ENCODE measurements at regions not wholly inside any gene's neighbourhood (a gene's known extent, or its start where the extent isn't known, plus 50 kb on each side); places are given as distances from the start of the nearest gene placed in this dataset.

GRCh38 chr3:74920721-74921350, 306.4 kb upstream of the CNTN3 start:
- Histone ChIP-seq H3K4me3 (ENCODE audit: low read depth in 1 of 3, low read length in 3 of 3) (no peak overlapping the region), H3K4me1 (ENCODE audit: control insufficient read depth in 4 of 4, insufficient read depth in 4 of 4, low read length in 3 of 4) (no peaks in the 10 kb centered on the region), H3K9me3 (ENCODE audit: control insufficient read depth in 4 of 4, low read length in 3 of 4) (no peaks in the 10 kb centered on the region), H3K9ac (ENCODE audit: low read depth in 1 of 2, low read length in 2 of 2) (no peak overlapping the region), H3K27me3 (ENCODE audit: control insufficient read depth in 4 of 4, insufficient read depth in 4 of 4, low read length in 3 of 4) (no peaks in the 10 kb centered on the region), H3K36me3 (ENCODE audit: control insufficient read depth in 4 of 4, insufficient read depth in 3 of 4, low read depth in 1 of 4, low read length in 3 of 4) (no peaks in the 10 kb centered on the region), H3K27ac (ENCODE audit: low read depth in 1 of 2, low read length in 2 of 2) (no peak overlapping the region)
- 65% methylated on average over 4 of the region's 4 CpGs for WGBS
- TF ChIP-seq MAX (IDR thresholded peaks at IDR 0.05) = no peak
- TF ChIP-seq, protein P1, sequence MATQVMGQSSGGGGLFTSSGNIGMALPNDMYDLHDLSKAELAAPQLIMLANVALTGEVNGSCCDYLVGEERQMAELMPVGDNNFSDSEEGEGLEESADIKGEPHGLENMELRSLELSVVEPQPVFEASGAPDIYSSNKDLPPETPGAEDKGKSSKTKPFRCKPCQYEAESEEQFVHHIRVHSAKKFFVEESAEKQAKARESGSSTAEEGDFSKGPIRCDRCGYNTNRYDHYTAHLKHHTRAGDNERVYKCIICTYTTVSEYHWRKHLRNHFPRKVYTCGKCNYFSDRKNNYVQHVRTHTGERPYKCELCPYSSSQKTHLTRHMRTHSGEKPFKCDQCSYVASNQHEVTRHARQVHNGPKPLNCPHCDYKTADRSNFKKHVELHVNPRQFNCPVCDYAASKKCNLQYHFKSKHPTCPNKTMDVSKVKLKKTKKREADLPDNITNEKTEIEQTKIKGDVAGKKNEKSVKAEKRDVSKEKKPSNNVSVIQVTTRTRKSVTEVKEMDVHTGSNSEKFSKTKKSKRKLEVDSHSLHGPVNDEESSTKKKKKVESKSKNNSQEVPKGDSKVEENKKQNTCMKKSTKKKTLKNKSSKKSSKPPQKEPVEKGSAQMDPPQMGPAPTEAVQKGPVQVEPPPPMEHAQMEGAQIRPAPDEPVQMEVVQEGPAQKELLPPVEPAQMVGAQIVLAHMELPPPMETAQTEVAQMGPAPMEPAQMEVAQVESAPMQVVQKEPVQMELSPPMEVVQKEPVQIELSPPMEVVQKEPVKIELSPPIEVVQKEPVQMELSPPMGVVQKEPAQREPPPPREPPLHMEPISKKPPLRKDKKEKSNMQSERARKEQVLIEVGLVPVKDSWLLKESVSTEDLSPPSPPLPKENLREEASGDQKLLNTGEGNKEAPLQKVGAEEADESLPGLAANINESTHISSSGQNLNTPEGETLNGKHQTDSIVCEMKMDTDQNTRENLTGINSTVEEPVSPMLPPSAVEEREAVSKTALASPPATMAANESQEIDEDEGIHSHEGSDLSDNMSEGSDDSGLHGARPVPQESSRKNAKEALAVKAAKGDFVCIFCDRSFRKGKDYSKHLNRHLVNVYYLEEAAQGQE (IDR thresholded peaks at IDR 0.05) = no peak
- DNase-seq (ENCODE audit: low spot score) = no peak

DNA sequence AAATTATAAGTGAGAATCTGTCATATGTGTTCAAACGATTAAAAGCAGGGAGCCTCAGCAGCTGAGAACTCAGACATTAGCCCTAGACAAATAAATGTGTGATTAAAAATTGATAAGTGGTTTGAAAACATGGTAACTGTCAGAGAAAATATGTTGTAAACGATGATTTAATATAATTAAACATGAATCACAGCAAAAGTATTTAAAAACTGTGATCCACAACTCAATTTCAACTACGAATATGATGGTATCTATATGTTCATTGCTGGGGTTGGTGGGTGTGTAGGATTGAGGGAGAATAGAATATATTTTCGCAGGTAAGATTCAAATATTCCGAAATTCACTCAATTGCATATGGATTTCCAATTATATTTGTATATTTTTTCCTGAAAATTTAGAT, 302.2 kb upstream of the CNTN3 start:
- no peak overlapping the region for H3K9ac ChIP-seq (ENCODE audit: low read depth in 1 of 2, low read length in 2 of 2)
- DNase-seq (ENCODE audit: low spot score) = no peak
- 54% methylated on average over 5 of the region's 5 CpGs for WGBS
- no peak for TF ChIP-seq TAF1 (conservative IDR thresholded peaks at IDR 0.05)
- TF ChIP-seq MAX (IDR thresholded peaks at IDR 0.05) = no peak
- TF ChIP-seq, protein P2, sequence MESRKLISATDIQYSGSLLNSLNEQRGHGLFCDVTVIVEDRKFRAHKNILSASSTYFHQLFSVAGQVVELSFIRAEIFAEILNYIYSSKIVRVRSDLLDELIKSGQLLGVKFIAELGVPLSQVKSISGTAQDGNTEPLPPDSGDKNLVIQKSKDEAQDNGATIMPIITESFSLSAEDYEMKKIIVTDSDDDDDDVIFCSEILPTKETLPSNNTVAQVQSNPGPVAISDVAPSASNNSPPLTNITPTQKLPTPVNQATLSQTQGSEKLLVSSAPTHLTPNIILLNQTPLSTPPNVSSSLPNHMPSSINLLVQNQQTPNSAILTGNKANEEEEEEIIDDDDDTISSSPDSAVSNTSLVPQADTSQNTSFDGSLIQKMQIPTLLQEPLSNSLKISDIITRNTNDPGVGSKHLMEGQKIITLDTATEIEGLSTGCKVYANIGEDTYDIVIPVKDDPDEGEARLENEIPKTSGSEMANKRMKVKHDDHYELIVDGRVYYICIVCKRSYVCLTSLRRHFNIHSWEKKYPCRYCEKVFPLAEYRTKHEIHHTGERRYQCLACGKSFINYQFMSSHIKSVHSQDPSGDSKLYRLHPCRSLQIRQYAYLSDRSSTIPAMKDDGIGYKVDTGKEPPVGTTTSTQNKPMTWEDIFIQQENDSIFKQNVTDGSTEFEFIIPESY (IDR thresholded peaks at IDR 0.05) = no peak
- no peak for TF ChIP-seq EGR1 (IDR thresholded peaks at IDR 0.05; ENCODE audit: low read depth in 2 of 2)
- TF ChIP-seq RXRA (IDR thresholded peaks at IDR 0.05) = no peak
- no peak for TF ChIP-seq RAD21 (IDR thresholded peaks at IDR 0.05)
- TF ChIP-seq NR2F2 (IDR thresholded peaks at IDR 0.05) = no peak
- TF ChIP-seq SP1 (IDR thresholded peaks at IDR 0.05) = no peak
- TF ChIP-seq, protein P3, sequence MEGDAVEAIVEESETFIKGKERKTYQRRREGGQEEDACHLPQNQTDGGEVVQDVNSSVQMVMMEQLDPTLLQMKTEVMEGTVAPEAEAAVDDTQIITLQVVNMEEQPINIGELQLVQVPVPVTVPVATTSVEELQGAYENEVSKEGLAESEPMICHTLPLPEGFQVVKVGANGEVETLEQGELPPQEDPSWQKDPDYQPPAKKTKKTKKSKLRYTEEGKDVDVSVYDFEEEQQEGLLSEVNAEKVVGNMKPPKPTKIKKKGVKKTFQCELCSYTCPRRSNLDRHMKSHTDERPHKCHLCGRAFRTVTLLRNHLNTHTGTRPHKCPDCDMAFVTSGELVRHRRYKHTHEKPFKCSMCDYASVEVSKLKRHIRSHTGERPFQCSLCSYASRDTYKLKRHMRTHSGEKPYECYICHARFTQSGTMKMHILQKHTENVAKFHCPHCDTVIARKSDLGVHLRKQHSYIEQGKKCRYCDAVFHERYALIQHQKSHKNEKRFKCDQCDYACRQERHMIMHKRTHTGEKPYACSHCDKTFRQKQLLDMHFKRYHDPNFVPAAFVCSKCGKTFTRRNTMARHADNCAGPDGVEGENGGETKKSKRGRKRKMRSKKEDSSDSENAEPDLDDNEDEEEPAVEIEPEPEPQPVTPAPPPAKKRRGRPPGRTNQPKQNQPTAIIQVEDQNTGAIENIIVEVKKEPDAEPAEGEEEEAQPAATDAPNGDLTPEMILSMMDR (IDR thresholded peaks at IDR 0.05; ENCODE audit: low read depth, low read length, missing input control) = no peak
- no peak for TF ChIP-seq FOXA2 (IDR thresholded peaks at IDR 0.05)
- TF ChIP-seq, protein P4, sequence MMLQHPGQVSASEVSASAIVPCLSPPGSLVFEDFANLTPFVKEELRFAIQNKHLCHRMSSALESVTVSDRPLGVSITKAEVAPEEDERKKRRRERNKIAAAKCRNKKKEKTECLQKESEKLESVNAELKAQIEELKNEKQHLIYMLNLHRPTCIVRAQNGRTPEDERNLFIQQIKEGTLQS (IDR thresholded peaks at IDR 0.05) = no peak
- TF ChIP-seq, protein P1 (IDR thresholded peaks at IDR 0.05) = no peak
- TF ChIP-seq YY1 (IDR thresholded peaks at IDR 0.05) = no peak
- no peak for TF ChIP-seq JUND (IDR thresholded peaks at IDR 0.05)
- no peak for TF ChIP-seq FOXA1 (IDR thresholded peaks at IDR 0.05)
- no peak for TF ChIP-seq HNF4A (conservative IDR thresholded peaks at IDR 0.05)
- no peak for TF ChIP-seq HNF4G (IDR thresholded peaks at IDR 0.05)
- no peak for TF ChIP-seq GABPA (IDR thresholded peaks at IDR 0.05 in 1 of 2, conservative IDR thresholded peaks at IDR 0.05 in 1 of 2)
- H3K4me3 ChIP-seq (ENCODE audit: low read depth in 1 of 3, low read length in 3 of 3) = no peak overlapping the region
- H3K4me1 ChIP-seq (ENCODE audit: control insufficient read depth in 4 of 4, insufficient read depth in 4 of 4, low read length in 3 of 4) = no peaks in the 10 kb centered on the region
- H3K27me3 ChIP-seq (ENCODE audit: control insufficient read depth in 4 of 4, insufficient read depth in 4 of 4, low read length in 3 of 4) = no peaks in the 10 kb centered on the region
- no peaks in the 10 kb centered on the region for H3K9me3 ChIP-seq (ENCODE audit: control insufficient read depth in 4 of 4, low read length in 3 of 4)
- no peaks in the 10 kb centered on the region for H3K36me3 ChIP-seq (ENCODE audit: control insufficient read depth in 4 of 4, insufficient read depth in 3 of 4, low read depth in 1 of 4, low read length in 3 of 4)
- H3K27ac ChIP-seq (ENCODE audit: low read depth in 1 of 2, low read length in 2 of 2) = no peak overlapping the region

Measured in liver (tissue), 8 donors.